ENCODE measurements at regions not wholly inside any gene's neighbourhood (a gene's known extent, or its start where the extent isn't known, plus 50 kb on each side); places are given as distances from the start of the nearest gene placed in this dataset.

DNA sequence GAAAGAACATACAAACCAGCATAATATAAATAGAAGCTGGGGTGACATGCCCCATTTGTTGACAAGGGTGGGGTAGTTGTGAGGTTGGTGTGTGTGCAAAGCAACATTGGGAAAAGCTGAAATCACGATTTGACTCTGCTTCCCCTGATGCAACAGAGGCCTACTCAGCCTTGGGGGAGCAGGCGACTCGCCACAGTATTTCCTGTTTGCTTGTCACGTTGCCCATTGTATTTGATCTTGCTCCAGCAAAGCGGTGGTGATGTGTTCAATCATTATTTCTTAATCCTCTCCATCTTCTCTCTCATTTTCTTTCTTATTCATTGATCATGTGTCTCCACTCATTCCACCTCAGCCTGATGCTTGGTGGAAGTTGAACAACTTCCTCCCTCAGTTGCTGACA lies 165.8 kb upstream of the CITED2 start:
- TF ChIP-seq, protein P1, sequence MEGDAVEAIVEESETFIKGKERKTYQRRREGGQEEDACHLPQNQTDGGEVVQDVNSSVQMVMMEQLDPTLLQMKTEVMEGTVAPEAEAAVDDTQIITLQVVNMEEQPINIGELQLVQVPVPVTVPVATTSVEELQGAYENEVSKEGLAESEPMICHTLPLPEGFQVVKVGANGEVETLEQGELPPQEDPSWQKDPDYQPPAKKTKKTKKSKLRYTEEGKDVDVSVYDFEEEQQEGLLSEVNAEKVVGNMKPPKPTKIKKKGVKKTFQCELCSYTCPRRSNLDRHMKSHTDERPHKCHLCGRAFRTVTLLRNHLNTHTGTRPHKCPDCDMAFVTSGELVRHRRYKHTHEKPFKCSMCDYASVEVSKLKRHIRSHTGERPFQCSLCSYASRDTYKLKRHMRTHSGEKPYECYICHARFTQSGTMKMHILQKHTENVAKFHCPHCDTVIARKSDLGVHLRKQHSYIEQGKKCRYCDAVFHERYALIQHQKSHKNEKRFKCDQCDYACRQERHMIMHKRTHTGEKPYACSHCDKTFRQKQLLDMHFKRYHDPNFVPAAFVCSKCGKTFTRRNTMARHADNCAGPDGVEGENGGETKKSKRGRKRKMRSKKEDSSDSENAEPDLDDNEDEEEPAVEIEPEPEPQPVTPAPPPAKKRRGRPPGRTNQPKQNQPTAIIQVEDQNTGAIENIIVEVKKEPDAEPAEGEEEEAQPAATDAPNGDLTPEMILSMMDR (IDR thresholded peaks at IDR 0.05), result no peak
- TF ChIP-seq POLR2A (IDR thresholded peaks at IDR 0.05), result no peak
